OCI-LY1 (cell line): ENCODE measurements at regions not wholly inside any gene's neighbourhood (a gene's known extent, or its start where the extent isn't known, plus 50 kb on each side); places are given as distances from the start of the nearest gene placed in this dataset.

Source experiments
- H2AFZ ChIP-seq: fragments of 200-600 bp; sonication (generic), shearing (Covaris generic); 2 replicates; pipeline ENCODE4 v1.6.0; 2014; ENCODE audit warnings: antibody characterized with exemption, mild to moderate bottlenecking, low read length
- H3F3A ChIP-seq: fragments of 200-600 bp; sonication (generic), shearing (Covaris generic); 2 replicates; pipeline ENCODE4 v1.6.0; 2014; ENCODE audit warnings: mild to moderate bottlenecking, antibody characterized with exemption, low read length, moderate library complexity; ENCODE audit not compliant: insufficient read depth
- H3K27ac ChIP-seq: fragments of 200-600 bp; sonication (generic); 2 replicates; pipeline ENCODE4 v1.5.1; 2014; ENCODE audit warnings: low read length, mixed run types, mild to moderate bottlenecking, low read depth; ENCODE audit not compliant: poor library complexity, severe bottlenecking
- H3K27me3 ChIP-seq: fragments of 200-600 bp; sonication (generic); 2 replicates; pipeline ENCODE4 v1.6.0; 2014; ENCODE audit warnings: antibody characterized with exemption, mild to moderate bottlenecking, low read length, moderate library complexity; ENCODE audit not compliant: insufficient read depth
- H3K36me3 ChIP-seq: fragments of 200-600 bp; sonication (generic); 2 replicates; pipeline ENCODE4 v1.6.1; 2014; ENCODE audit warnings: mild to moderate bottlenecking, antibody characterized with exemption, low read length, moderate library complexity, mixed read lengths; ENCODE audit not compliant: insufficient read depth
- H3K4me1 ChIP-seq: fragments of 200-600 bp; sonication (generic); 2 replicates; pipeline ENCODE4 v1.5.1; 2014; ENCODE audit warnings: mild to moderate bottlenecking, low read length, moderate library complexity; ENCODE audit not compliant: insufficient read depth, severe bottlenecking
- H3K4me2 ChIP-seq: fragments of 200-600 bp; sonication (generic), shearing (Covaris generic); 2 replicates; pipeline ENCODE4 v1.6.1; 2014; ENCODE audit warnings: low read length
- H3K4me3 ChIP-seq: fragments of 200-600 bp; sonication (generic); 2 replicates; pipeline ENCODE4 v1.5.1; 2014; ENCODE audit warnings: low read length, low read depth, mild to moderate bottlenecking, mixed read lengths; ENCODE audit not compliant: poor library complexity, severe bottlenecking
- H3K79me2 ChIP-seq: fragments of 200-600 bp; shearing (Covaris generic); 2 replicates; pipeline ENCODE4 v1.6.1; 2016; ENCODE audit warnings: mixed run types, low read length, mixed read lengths; ENCODE audit not compliant: insufficient read depth
- H3K9ac ChIP-seq: fragments of 200-600 bp; sonication (generic), shearing (Covaris generic); 2 replicates; pipeline ENCODE4 v1.6.1; 2014; ENCODE audit warnings: mild to moderate bottlenecking, low read length, mixed read lengths
- H3K9me2 ChIP-seq: fragments of 200-600 bp; sonication (generic), shearing (Covaris generic); 2 replicates; pipeline ENCODE4 v1.6.1; 2014; ENCODE audit warnings: low read depth, mild to moderate bottlenecking, low read length, mixed read lengths
- H3K9me3 ChIP-seq: fragments of 200-600 bp; shearing (Covaris generic); 2 replicates; pipeline ENCODE4 v1.6.1; 2014; ENCODE audit warnings: low read length, mixed read lengths
- H4K20me1 ChIP-seq: fragments of 200-600 bp; sonication (generic), shearing (Covaris generic); 2 replicates; pipeline ENCODE4 v1.6.0; 2016; ENCODE audit warnings: mild to moderate bottlenecking, low read length; ENCODE audit not compliant: insufficient read depth
- CTCF ChIP-seq: fragments of 200-600 bp; sonication (generic), shearing (Covaris generic); IDR thresholded peaks from 2 replicates; pipeline ENCODE4 v1.5.1; 2017; ENCODE audit warnings: mild to moderate bottlenecking, antibody characterized with exemption, low read length, moderate library complexity, mixed read lengths
- EZH2 ChIP-seq: fragments of 200-600 bp; sonication (generic), shearing (Covaris generic); IDR thresholded peaks from 2 replicates; pipeline ENCODE4 v1.8.0; 2017; ENCODE audit warnings: borderline replicate concordance, mixed run types, mild to moderate bottlenecking, antibody characterized with exemption, low read length, moderate library complexity, mixed read lengths

- Histone ChIP-seq H2AFZ (no peak overlapping the region), H3K27ac (no peak overlapping the region), H4K20me1 (no peaks in the 10 kb centered on the region), H3F3A (no peaks in the 10 kb centered on the region), H3K4me2 (no peak overlapping the region), H3K4me1 (no peaks in the 10 kb centered on the region), H3K9me2 (no peaks in the 10 kb centered on the region), H3K9ac (no peak overlapping the region), H3K79me2 (no peaks in the 10 kb centered on the region), H3K4me3 (no peak overlapping the region), H3K36me3 (no peaks in the 10 kb centered on the region), H3K9me3 (no peaks in the 10 kb centered on the region), H3K27me3 (no peaks in the 10 kb centered on the region)
- TF ChIP-seq EZH2 = no peak
- TF ChIP-seq CTCF = no peak
Observed at GRCh38 chr15:26443321-26443720, 329.5 kb downstream of the GABRB3 start.

- no peak overlapping the region for H3K4me2 ChIP-seq
- no peaks in the 10 kb centered on the region for H3K9me2 ChIP-seq
- no peak overlapping the region for H3K9ac ChIP-seq
- no peaks in the 10 kb centered on the region for H3K4me1 ChIP-seq
- H3K27me3 ChIP-seq = no peaks in the 10 kb centered on the region
- no peaks in the 10 kb centered on the region for H3K9me3 ChIP-seq
- no peak overlapping the region for H3K4me3 ChIP-seq
- no peak for TF ChIP-seq CTCF
- TF ChIP-seq EZH2 = no peak
- H2AFZ ChIP-seq = no peak overlapping the region
- H3K27ac ChIP-seq = no peak overlapping the region
- no peaks in the 10 kb centered on the region for H3F3A ChIP-seq
- no peaks in the 10 kb centered on the region for H4K20me1 ChIP-seq
- H3K36me3 ChIP-seq = no peaks in the 10 kb centered on the region
- H3K79me2 ChIP-seq = no peaks in the 10 kb centered on the region
Observed at GRCh38 chr15:26442680-26443079, 330.2 kb downstream of the GABRB3 start.

- no peaks in the 10 kb centered on the region for H3K36me3 ChIP-seq
- H3K9ac ChIP-seq = no peak overlapping the region
- no peaks in the 10 kb centered on the region for H4K20me1 ChIP-seq
- no peaks in the 10 kb centered on the region for H3K27me3 ChIP-seq
- no peaks in the 10 kb centered on the region for H3F3A ChIP-seq
- no peak for TF ChIP-seq EZH2
- no peaks in the 10 kb centered on the region for H3K9me3 ChIP-seq
- no peak overlapping the region for H3K4me2 ChIP-seq
- no peak overlapping the region for H3K27ac ChIP-seq
- no peak overlapping the region for H3K4me3 ChIP-seq
- no peaks in the 10 kb centered on the region for H3K4me1 ChIP-seq
- H3K79me2 ChIP-seq = no peaks in the 10 kb centered on the region
- H3K9me2 ChIP-seq = no peaks in the 10 kb centered on the region
- no peak overlapping the region for H2AFZ ChIP-seq
Observed at GRCh38 chr15:26439681-26440080, 333.2 kb downstream of the GABRB3 start.

- TF ChIP-seq EZH2 (no peak), CTCF (no peak)
- Histone ChIP-seq H3K4me1 (no peaks in the 10 kb centered on the region), H3K36me3 (no peaks in the 10 kb centered on the region), H3K4me3 (no peak overlapping the region), H3K9ac (no peak overlapping the region), H3K79me2 (no peaks in the 10 kb centered on the region), H4K20me1 (no peaks in the 10 kb centered on the region), H3K27ac (no peak overlapping the region), H3K4me2 (no peak overlapping the region), H3K27me3 (no peaks in the 10 kb centered on the region), H3K9me2 (no peaks in the 10 kb centered on the region), H3F3A (no peaks in the 10 kb centered on the region), H3K9me3 (no peaks in the 10 kb centered on the region), H2AFZ (no peak overlapping the region)
Observed at GRCh38 chr15:26438718-26439117, 334.1 kb downstream of the GABRB3 start.
